GM12865 (cell line): ENCODE measurements at regions not wholly inside any gene's neighbourhood (a gene's known extent, or its start where the extent isn't known, plus 50 kb on each side); places are given as distances from the start of the nearest gene placed in this dataset.

ENCODE experiments used
- DNase-seq: peaks from one replicate; pipeline ENCODE4 v3.0.0; 2010; ENCODE audit warnings: low read depth
- H3K4me3 ChIP-seq: 2 replicates; pipeline ENCODE4 v1.5.1; 2011; ENCODE audit warnings: mild to moderate bottlenecking, low read depth, low read length, control low read depth
- TF ChIP-seq, protein P1 (sequence below): IDR thresholded peaks from 2 replicates; pipeline ENCODE4 v1.5.1; 2011; ENCODE audit warnings: low read length, control low read depth, low read depth, inconsistent platforms; ENCODE audit not compliant: insufficient read depth; ENCODE audit errors: missing control alignments

DNA sequence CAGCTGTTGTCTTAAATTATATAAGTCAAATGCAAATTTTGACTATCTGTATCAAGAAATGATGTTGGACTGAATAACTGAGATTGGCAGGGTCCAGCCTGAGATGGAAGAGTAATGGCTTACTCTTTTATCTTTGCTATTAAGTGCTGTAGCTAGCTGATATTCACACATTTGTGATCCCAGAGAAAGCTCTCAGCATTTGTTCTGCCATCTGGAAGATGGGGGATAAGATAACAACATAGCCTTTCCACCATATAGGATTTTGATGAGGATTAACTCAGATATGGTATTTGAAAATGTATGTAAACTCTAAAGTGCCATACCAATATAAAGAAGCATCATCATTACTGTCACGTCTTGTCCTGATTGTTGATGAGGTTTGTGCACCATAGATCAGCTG, 1063.2 kb upstream of the TENM4 start:
- TF ChIP-seq, protein P1, sequence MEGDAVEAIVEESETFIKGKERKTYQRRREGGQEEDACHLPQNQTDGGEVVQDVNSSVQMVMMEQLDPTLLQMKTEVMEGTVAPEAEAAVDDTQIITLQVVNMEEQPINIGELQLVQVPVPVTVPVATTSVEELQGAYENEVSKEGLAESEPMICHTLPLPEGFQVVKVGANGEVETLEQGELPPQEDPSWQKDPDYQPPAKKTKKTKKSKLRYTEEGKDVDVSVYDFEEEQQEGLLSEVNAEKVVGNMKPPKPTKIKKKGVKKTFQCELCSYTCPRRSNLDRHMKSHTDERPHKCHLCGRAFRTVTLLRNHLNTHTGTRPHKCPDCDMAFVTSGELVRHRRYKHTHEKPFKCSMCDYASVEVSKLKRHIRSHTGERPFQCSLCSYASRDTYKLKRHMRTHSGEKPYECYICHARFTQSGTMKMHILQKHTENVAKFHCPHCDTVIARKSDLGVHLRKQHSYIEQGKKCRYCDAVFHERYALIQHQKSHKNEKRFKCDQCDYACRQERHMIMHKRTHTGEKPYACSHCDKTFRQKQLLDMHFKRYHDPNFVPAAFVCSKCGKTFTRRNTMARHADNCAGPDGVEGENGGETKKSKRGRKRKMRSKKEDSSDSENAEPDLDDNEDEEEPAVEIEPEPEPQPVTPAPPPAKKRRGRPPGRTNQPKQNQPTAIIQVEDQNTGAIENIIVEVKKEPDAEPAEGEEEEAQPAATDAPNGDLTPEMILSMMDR: no peak
- DNase-seq: no peak
- no peak overlapping the region for H3K4me3 ChIP-seq

DNA sequence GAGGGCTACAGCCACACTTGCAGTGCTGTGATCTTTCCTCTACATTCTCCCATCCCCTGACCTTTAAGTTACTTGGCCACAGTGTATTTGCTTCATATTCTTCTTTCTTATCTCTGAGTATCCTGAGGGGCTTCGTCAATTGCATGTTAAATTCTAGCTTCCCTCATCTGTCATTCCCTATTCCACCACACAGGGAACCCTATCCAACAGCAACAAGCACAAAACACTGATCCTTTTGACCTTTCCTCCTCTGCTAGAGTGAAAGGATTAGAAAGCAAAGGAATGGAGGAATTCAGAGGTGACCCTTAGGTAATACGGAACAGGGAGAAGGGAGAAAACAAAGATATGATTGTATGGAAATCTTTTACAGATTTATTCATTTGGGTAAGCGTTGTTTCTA, 1061.7 kb upstream of the TENM4 start:
- no peak for DNase-seq
- no peak overlapping the region for H3K4me3 ChIP-seq
- TF ChIP-seq, protein P1: no peak

- TF ChIP-seq, protein P1: no peak
- no peak for DNase-seq
- H3K4me3 ChIP-seq: no peak overlapping the region
Observed at GRCh38 chr11:80495116-80495515, 1054.3 kb upstream of the TENM4 start.

- DNase-seq: no peak
- no peak overlapping the region for H3K4me3 ChIP-seq
- TF ChIP-seq, protein P1: no peak
Observed at GRCh38 chr11:80487952-80488351, 1047.1 kb upstream of the TENM4 start.

GRCh38 chr11:80486678-80487077, 1045.8 kb upstream of the TENM4 start:
- H3K4me3 ChIP-seq: no peak overlapping the region
- TF ChIP-seq, protein P1: no peak
- DNase-seq: no peak

DNA sequence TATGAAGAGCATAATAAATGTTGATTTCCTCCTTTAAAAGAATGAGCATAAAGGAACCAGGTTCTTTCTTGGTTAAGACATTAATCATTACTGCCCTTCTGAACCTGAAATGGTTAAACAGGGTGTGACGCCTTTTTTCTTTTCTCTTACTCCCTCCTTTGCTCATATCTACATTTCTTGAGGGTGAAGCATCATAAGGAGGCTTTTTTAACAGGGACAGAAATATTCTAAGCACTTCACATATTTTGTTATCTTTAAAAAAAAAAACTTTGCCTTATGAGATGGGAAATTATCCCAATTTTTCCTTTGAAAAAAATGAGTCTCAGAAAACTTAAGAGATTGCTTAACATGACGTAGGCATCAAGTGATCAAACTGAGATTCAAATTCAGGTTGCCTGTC, 1036.3 kb upstream of the TENM4 start:
- TF ChIP-seq, protein P1: no peak

DNA sequence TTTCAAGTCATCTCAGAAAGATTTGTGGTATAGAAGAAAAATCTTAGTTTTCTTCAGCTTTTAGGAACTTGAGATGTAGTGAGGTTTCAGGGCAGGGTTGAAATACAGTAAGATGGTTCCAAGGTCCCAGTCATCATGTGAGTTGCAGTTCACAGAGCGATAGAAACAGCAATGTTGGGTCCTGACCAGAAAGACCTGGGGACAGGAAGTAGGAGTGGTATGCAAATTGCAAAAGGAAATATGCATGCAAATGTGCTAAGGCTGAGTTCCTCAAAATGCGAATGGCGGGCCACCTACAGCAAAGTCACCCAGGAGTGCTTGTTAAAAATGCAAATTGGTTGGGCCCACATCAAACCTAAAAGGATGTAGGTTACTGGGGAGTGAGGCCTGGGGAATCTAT, 1032.7 kb upstream of the TENM4 start:
- TF ChIP-seq, protein P1: no peak
- peak; percentile 46 for DNase-seq
- H3K4me3 ChIP-seq: no peak overlapping the region

More for the DNA sequence above, 1036.3 kb upstream of the TENM4 start:
- no peak for DNase-seq
- H3K4me3 ChIP-seq: no peak overlapping the region
